ENCODE measurements at regions not wholly inside any gene's neighbourhood (a gene's known extent, or its start where the extent isn't known, plus 50 kb on each side); places are given as distances from the start of the nearest gene placed in this dataset.

- H3K79me2 ChIP-seq (ENCODE audit: control insufficient read depth in 1 of 2, insufficient read depth in 2 of 2, low read length in 2 of 2): no peaks in the 10 kb centered on the region
- H4K8ac ChIP-seq (ENCODE audit: extremely low read depth, insufficient read depth, low read length): no peak overlapping the region
- H4K20me1 ChIP-seq (replicated peaks in 1 of 2; ENCODE audit: control insufficient read depth in 1 of 2, insufficient read depth in 2 of 2, low read length in 2 of 2): no peaks in the 10 kb centered on the region
- H2BK20ac ChIP-seq (ENCODE audit: low read length): no peak overlapping the region
- no peak overlapping the region for H4K91ac ChIP-seq (replicated peaks; ENCODE audit: insufficient read length, low read length)
- no peak overlapping the region for H4K5ac ChIP-seq (ENCODE audit: insufficient read length, low read depth, low read length)
- H3K27ac ChIP-seq (ENCODE audit: low read depth, low read length): no peak overlapping the region
- H3K14ac ChIP-seq (ENCODE audit: insufficient read length): no peak overlapping the region
- no peak overlapping the region for H3K4ac ChIP-seq (replicated peaks; ENCODE audit: insufficient read length, low read depth, low read length)
- H3K18ac ChIP-seq (ENCODE audit: extremely low read depth, low read length): no peak overlapping the region
- no peaks in the 10 kb centered on the region for H3K36me3 ChIP-seq (ENCODE audit: control insufficient read depth in 2 of 4, insufficient read depth in 4 of 4, low read length in 3 of 4)
- H3K4me3 ChIP-seq (ENCODE audit: extremely low read depth in 1 of 4, insufficient read depth in 2 of 4, low read depth in 3 of 4, low read length in 4 of 4): no peak overlapping the region; a peak in 1 of 8 replicates
- H3K27me3 ChIP-seq (replicated peaks in 1 of 4; ENCODE audit: control insufficient read depth in 3 of 4, extremely low read depth in 1 of 4, insufficient read depth in 3 of 4, low read length in 3 of 4): no peaks in the 10 kb centered on the region
- no peak overlapping the region for H3K56ac ChIP-seq (replicated peaks; ENCODE audit: insufficient read length, low read depth, low read length)
- no peak overlapping the region for H2AK5ac ChIP-seq (ENCODE audit: low read depth, low read length)
- ChIA-PET POLR2A (ENCODE audit: partially characterized antibody) (no interaction called here), CTCF (ENCODE audit: partially characterized antibody) (interaction anchor here (0.9 to 1.9 kb wide), 11 partner anchors 9 to 262 kb away, joined by 3 to 7 read pairs (median 4); no protein-coding TSS in a partner anchor)
- no peak overlapping the region for H2BK12ac ChIP-seq (ENCODE audit: low read depth, low read length)
- H3K79me1 ChIP-seq (ENCODE audit: low read depth, low read length): no peaks in the 10 kb centered on the region
- H3K23me2 ChIP-seq (ENCODE audit: low read depth, low read length): no peaks in the 10 kb centered on the region
- no peak overlapping the region for H3K23ac ChIP-seq (ENCODE audit: insufficient read length)
- no peaks in the 10 kb centered on the region for H3K9me3 ChIP-seq (ENCODE audit: insufficient read depth in 2 of 2, low read depth in 1 of 2, low read length in 1 of 2)
- no peak overlapping the region for H3K4me2 ChIP-seq (ENCODE audit: insufficient read depth in 1 of 2, low read depth in 2 of 2, low read length in 2 of 2)
- no peak overlapping the region for H3K9ac ChIP-seq (replicated peaks in 1 of 4; ENCODE audit: extremely low read depth in 1 of 4, low read depth in 3 of 4, low read length in 3 of 4)
- no peak overlapping the region for H2AFZ ChIP-seq (ENCODE audit: low read length)
- no peak overlapping the region for H2BK15ac ChIP-seq (ENCODE audit: low read length)
- H3K4me1 ChIP-seq (replicated peaks in 1 of 4; ENCODE audit: control insufficient read depth in 3 of 4, insufficient read depth in 4 of 4, low read length in 3 of 4): peaks cover 0 to 10% (median 4%) of the 10 kb centered on the region in 4 experiments; a peak in 4 of 7 replicates
- WGBS, 2 experiments (ENCODE audit: extremely low coverage in 1 of 2, insufficient coverage in 1 of 2, insufficient read length in 1 of 2, insufficient replicate concordance in 2 of 2, low coverage in 1 of 2, low lambda C conversion rate in 2 of 2, missing lambda C conversion rate in 1 of 2): 63% methylated on average over 1 of the region's 1 CpG; no CpG with 5 or more reads in 1 of the 2 experiments
- no peak overlapping the region for H2BK5ac ChIP-seq (ENCODE audit: low read depth, low read length)
- DNase-seq (ENCODE audit: low read depth in 1 of 2, low spot score in 2 of 2) (no peak), FAIRE-seq (peak; percentile 45)
- H2BK120ac ChIP-seq (replicated peaks; ENCODE audit: low read depth, low read length): no peak overlapping the region
- no peak for TF ChIP-seq SIN3A (conservative IDR thresholded peaks at IDR 0.05 in 1 of 2, IDR thresholded peaks at IDR 0.05 in 1 of 2; ENCODE audit: low read depth in 1 of 2, low read length in 2 of 2)
- TF ChIP-seq NRF1 (IDR thresholded peaks at IDR 0.05; ENCODE audit: low read depth, low read length): no peak
- no peak for TF ChIP-seq ASH2L (IDR thresholded peaks at IDR 0.05; ENCODE audit: low read length)
- no peak for TF ChIP-seq ZNF274 (IDR thresholded peaks at IDR 0.05; ENCODE audit: borderline replicate concordance, extremely low read depth, low read length)
- no peak for TF ChIP-seq BRCA1 (IDR thresholded peaks at IDR 0.05; ENCODE audit: low read depth, low read length)
- no peak for TF ChIP-seq SIRT6 (IDR thresholded peaks at IDR 0.05; ENCODE audit: low read length)
- TF ChIP-seq JUN (IDR thresholded peaks at IDR 0.05; ENCODE audit: low read depth, low read length): no peak
- TF ChIP-seq ATF2 (IDR thresholded peaks at IDR 0.05; ENCODE audit: low read length): no peak
- TF ChIP-seq POU5F1 (IDR thresholded peaks at IDR 0.05; ENCODE audit: low read depth, low read length): no peak
Measured at GRCh38 chr6:137369136-137369535, 125.1 kb downstream of the OLIG3 start.

Measured in H1 (cell line).